Embryonic facial prominence (tissue), 1 donor: ENCODE measurements at regions not wholly inside any gene's neighbourhood (a gene's known extent, or its start where the extent isn't known, plus 50 kb on each side); places are given as distances from the start of the nearest gene placed in this dataset.

Source experiments
- DNase-seq: peaks from one replicate; pipeline ENCODE4 v3.0.0-alpha.2; 2016; ENCODE audit errors: extremely low spot score

- no peak for DNase-seq
Measured at GRCh38 chr5:29950416-29951145, 1242.9 kb upstream of the CDH6 start.

- no peak for DNase-seq
Measured at GRCh38 chr5:29949301-29949872, 1244.1 kb upstream of the CDH6 start.

GRCh38 chr5:29944327-29944726 lies 1249.2 kb upstream of the CDH6 start:
- no peak for DNase-seq

GRCh38 chr5:29942089-29942488 lies 1251.4 kb upstream of the CDH6 start:
- no peak for DNase-seq

GRCh38 chr5:29939988-29940387 lies 1253.5 kb upstream of the CDH6 start:
- no peak for DNase-seq

DNA sequence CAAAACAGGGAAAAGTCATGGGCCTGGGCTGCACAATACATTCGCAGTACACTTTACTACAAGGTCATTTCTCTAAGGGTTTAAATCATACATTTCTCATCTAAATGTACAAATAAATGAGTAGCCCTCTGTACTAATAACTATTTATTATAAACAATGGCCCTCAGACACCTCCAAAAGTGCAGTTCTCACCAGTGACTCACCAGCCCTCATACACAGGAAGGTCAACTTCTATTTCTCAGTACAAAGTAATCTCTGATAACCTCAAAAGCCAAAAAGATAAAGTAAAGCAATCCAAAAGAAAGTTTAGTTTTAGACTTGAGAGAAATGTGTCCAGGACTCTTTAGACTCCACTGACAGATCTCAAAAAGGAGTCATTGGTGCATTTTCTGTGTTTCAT lies 1258.1 kb upstream of the CDH6 start:
- no peak for DNase-seq

DNA sequence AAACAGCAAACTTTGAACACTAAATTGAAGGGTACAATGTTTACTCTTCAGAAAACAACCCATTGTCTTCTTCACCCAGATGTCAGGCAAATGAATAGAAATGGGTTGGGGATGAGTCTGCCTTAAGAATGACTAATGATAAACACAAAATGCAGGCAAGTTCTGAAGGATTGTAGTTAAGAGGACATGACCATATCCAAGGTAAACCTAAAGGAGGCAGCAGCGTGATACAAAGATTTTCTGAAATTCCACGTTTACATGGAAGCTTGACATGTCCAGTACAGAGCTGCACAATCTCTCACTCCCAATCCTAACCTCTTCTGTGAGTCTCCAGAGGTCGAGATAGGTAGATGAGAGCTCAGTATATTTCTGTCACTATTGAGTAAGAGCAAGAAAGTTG lies 1263.2 kb upstream of the CDH6 start:
- DNase-seq: no peak

DNA sequence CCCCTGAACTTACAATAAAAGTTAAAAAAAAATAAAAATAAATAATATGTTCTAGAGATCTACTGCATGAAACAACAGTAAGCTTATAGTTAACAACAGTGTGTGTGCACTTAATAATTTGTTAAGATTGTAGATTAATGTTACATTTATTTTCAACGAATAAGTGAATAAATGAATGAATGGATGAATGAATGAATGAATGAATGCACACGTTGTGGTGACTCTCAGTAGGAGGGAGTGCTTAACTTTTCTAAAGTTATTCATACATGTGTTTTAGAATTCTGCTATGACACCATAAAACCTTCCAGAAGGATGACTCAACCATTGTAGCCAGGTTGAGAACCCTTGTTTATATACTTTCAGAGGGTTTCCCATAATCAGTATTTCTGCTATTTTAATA lies 1269.4 kb upstream of the CDH6 start:
- DNase-seq: no peak

GRCh38 chr5:29905626-29906353 lies 1287.7 kb upstream of the CDH6 start:
- no peak for DNase-seq

DNA sequence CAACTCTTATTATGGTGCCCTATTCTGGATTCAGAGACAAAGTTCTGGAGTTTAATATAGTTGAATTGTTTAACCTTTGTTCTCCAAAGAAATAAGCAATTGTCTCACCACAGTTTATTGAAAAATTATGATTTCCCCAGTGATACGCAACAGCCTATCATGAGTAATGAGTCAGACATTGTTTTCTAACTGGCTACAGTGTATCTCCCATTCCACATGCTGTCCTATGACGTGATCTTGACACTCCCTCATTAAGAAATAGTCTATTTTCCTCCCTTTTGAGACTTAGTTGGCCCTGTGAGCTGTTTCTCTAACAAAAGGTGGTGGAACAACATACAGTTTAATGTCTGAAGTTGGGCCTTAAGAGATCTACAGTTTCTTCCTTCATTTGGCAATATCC lies 1290.6 kb upstream of the CDH6 start:
- DNase-seq: no peak

DNA sequence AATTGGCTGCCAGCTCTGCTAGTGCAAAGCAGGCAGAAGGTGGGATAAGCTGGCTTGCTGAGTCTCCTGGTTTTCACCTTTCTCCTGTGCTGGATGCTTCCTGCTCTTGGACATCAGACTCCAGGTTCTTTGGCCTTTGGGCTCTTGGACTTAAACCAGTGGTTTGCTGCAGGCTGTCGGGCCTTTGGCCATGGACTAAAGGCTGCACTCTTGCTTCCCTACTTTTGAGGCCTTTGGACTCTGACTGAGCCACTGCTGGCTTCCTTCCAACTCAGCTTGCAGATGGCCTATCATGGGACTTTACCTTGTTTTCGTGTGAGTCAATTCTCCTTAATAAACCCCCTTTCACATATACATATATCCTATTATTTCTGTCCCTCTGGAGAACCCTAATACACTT lies 1293.9 kb upstream of the CDH6 start:
- DNase-seq: no peak

- DNase-seq: no peak
Measured at GRCh38 chr5:29897916-29898315, 1295.6 kb upstream of the CDH6 start.

- DNase-seq: no peak
Measured at GRCh38 chr5:29896646-29897045, 1296.8 kb upstream of the CDH6 start.

DNA sequence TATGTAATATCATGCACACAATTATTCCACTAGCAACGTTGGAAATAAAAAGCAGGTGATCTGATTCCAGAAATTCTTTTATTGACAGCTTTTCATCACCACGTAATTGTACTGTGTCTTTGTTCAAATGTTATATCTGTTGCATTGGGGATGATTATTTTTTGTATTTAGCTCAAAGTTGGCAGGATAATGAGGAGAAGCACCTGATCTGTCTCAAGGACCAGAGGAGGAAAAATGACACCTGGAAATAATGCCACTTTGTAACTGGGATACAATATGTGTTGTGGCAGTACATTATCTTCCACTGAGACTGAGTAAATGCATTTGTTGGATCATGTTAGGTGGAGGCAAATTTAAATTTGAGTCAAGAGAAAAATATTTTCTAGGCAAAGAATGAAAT lies 1298.8 kb upstream of the CDH6 start:
- no peak for DNase-seq

DNA sequence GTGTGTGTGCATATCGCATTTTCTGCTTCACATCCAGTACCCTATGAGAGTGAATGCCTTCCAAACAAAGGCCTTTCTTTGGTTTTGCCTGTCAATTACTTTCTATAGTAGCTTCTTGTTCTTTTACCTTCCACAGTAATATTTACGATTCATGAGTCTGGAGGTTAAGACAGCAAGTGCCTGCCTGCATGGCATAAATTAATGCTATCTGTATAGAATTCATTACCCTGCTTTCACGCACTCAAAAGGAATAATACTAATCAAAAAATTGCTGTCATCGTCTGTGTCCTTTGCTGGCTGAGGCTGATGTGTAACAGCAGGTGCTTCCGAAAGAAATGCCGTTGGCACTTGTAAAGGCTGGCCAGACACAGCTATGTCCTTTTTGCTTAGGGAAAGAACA lies 1304.4 kb upstream of the CDH6 start:
- no peak for DNase-seq

- DNase-seq: no peak
Measured at GRCh38 chr5:29885595-29885994, 1307.9 kb upstream of the CDH6 start.

GRCh38 chr5:29882036-29882435 lies 1311.5 kb upstream of the CDH6 start:
- no peak for DNase-seq

DNA sequence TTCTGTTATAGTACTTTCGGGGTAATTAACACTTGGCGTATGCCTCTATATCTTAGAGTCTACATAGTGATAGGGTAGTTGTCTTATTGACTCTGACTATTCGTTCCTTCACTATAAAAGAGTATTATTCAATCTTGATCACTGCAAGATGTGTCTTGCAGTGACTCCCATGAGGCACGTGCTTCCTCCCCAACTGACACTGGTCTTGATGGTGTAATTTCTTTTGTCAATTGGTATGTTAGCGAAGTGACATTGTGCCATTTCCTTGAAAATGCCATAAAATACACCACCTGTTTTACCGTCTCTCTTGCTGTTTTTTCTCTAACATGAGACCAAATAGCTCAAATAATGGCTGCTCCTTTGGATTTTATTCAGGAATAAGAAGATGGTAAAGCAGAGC lies 1314.1 kb upstream of the CDH6 start:
- DNase-seq: no peak

GRCh38 chr5:29878599-29878998 lies 1314.9 kb upstream of the CDH6 start:
- no peak for DNase-seq

DNA sequence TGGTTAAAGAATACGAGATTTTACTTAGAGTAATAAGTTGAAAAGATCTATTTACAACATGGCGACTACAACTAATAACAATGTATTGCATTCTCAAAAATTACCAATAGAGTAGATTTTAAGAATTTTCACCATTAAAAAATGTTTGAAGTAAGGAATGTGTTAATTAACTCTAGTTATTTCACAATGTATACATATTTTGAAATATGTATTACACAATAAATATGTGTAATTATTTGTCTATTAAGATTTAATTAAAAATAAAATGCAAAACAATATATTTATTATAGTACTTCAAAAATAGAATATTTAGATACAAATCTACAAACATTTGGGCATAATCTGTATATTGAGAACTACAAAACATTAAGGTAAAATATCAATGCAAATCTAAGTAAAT lies 1326.3 kb upstream of the CDH6 start:
- no peak for DNase-seq

DNA sequence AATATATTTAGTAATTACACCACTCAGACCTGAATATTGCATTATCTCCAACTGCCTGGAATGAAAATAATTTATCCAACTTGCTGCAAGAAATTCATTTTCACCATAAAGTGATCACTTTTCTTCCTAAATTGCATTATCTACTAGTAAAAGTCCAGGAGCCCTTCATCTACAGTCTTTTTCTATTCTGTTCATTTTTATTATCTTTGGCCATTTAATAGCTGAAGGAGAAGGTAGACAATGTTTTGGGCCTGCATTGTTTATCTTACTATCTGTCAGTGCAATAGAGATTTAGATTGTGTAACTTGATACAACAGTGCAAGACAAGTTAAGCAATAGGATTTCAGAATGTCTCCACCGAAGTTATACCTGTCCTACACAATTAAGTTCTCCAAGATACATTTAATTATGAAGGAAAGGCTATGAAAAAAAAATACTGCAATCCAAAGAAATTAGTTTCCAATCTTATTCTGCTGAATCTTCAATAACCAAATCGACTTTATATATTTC lies 1339.7 kb upstream of the CDH6 start:
- no peak for DNase-seq

DNA sequence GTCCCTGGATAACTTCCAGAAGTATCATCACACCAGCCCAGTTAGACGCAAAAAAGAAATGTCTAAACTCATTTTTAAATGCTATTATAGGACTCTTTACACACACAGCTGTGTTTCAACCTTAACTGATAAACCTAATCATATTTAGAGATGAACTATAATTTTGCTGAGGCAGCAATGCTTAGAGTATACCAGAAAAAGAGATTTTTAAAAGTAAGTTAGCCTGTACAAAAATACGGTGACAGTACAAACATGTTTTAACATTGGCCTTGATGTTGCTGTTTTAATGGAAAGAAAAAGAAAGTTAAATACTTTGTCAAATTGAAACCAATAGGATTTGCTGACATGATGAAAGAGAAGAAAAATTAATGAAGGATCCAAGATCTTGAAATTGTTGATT lies 1341.2 kb upstream of the CDH6 start:
- no peak for DNase-seq

GRCh38 chr5:29845206-29845605 lies 1348.3 kb upstream of the CDH6 start:
- no peak for DNase-seq
